Endothelial cell of umbilical vein (primary cell): ENCODE measurements at regions not wholly inside any gene's neighbourhood (a gene's known extent, or its start where the extent isn't known, plus 50 kb on each side); places are given as distances from the start of the nearest gene placed in this dataset.

Source experiments
- BruUV-seq: library from RNA; stranded (reverse); fragments of 400-500 nt; replicated peaks from 2 replicates; lab custom pipeline; 2021; lab: Mats Ljungman, UMichigan
- CTCF ChIA-PET: fragments of 300-600, 350-600 bp; sonication (Branson Sonifier 250); formaldehyde crosslinking; loops from one replicate; lab custom pipeline; 2021; ENCODE audit warnings: antibody characterized with exemption, inconsistent platforms; lab: Charles Lee
- POLR2A ChIA-PET: fragments of 300-600, 350-600 bp; sonication (Branson Sonifier 250); formaldehyde crosslinking; loops from one replicate; lab custom pipeline; 2021; ENCODE audit warnings: antibody characterized with exemption, inconsistent platforms; lab: Charles Lee
- DNase-seq: peaks from one replicate; pipeline ENCODE4 v3.0.0-alpha.2; 2011; ENCODE audit warnings: low read depth, low spot score
- FAIRE-seq: peaks from 2 replicates; lab custom pipeline; 2011; peaks lifted over from hg19 to GRCh38; lab: Jason Lieb, UNC
- H2AFZ ChIP-seq: 2 replicates; pipeline ENCODE4 v1.6.0; 2012; ENCODE audit warnings: low read depth, low read length, control low read depth, inconsistent platforms
- H3K27ac ChIP-seq: 2 replicates; pipeline ENCODE4 v1.5.1; 2011; ENCODE audit warnings: low read depth, mild to moderate bottlenecking, control low read depth, low read length, moderate library complexity; ENCODE audit not compliant: insufficient read depth
- H3K27me3 ChIP-seq, 2 experiments: 2 replicates each; pipeline versions ENCODE4 v1.6.0 to v1.6.1; 2011; ENCODE audit warnings: low read length in 2 of 2, mixed read lengths in 1 of 2; ENCODE audit not compliant: control insufficient read depth in 2 of 2, insufficient read depth in 2 of 2
- H3K36me3 ChIP-seq, 2 experiments: 2 replicates in 1 of 2; 3 replicates in 1 of 2; pipeline ENCODE4 v1.5.1; 2011; ENCODE audit warnings: low read length in 2 of 2, mild to moderate bottlenecking in 1 of 2, moderate library complexity in 1 of 2; ENCODE audit not compliant: control insufficient read depth in 2 of 2, insufficient read depth in 2 of 2; ENCODE audit errors: extremely low read depth in 1 of 2
- H3K4me1 ChIP-seq: 3 replicates; pipeline ENCODE4 v1.5.1; 2011; ENCODE audit warnings: mild to moderate bottlenecking, low read length; ENCODE audit not compliant: control insufficient read depth, insufficient read depth; ENCODE audit errors: extremely low read depth
- H3K4me2 ChIP-seq: 2 replicates; pipeline ENCODE4 v1.6.1; 2011; ENCODE audit warnings: low read length, control low read depth, mixed read lengths; ENCODE audit not compliant: insufficient read depth
- H3K4me3 ChIP-seq, 3 experiments: fragments of 200-600 bp in 1 of 3; sonication (generic), shearing (Covaris generic) in 1 of 3; replicated peaks in 1 of 3; 2 replicates each; pipeline ENCODE4 v1.5.1; 2011 to 2016; ENCODE audit warnings: control low read depth in 3 of 3, low read length in 3 of 3, mild to moderate bottlenecking in 2 of 3, inconsistent platforms in 1 of 3, low read depth in 1 of 3, moderate library complexity in 1 of 3; ENCODE audit not compliant: insufficient read depth in 1 of 3
- H3K79me2 ChIP-seq: 2 replicates; pipeline ENCODE4 v1.6.0; 2012; ENCODE audit warnings: low read length, inconsistent platforms; ENCODE audit not compliant: control insufficient read depth, insufficient read depth
- H3K9ac ChIP-seq: replicated peaks from 2 replicates; pipeline ENCODE3; 2011; ENCODE audit warnings: low read length, control low read depth; ENCODE audit not compliant: insufficient read depth; ENCODE audit errors: extremely low read depth
- H3K9me1 ChIP-seq: replicated peaks from 3 replicates; pipeline ENCODE4 v1.6.0; 2011; ENCODE audit warnings: mild to moderate bottlenecking, low read length; ENCODE audit not compliant: control insufficient read depth, insufficient read depth; ENCODE audit errors: extremely low read depth
- H3K9me3 ChIP-seq: replicated peaks from 2 replicates; pipeline ENCODE4 v1.5.1; 2012; ENCODE audit warnings: low read length, inconsistent platforms; ENCODE audit not compliant: control insufficient read depth, insufficient read depth
- H4K20me1 ChIP-seq: replicated peaks from 2 replicates; pipeline ENCODE3; 2011; ENCODE audit warnings: mild to moderate bottlenecking, low read length; ENCODE audit not compliant: control insufficient read depth, insufficient read depth; ENCODE audit errors: extremely low read depth
- CTCF ChIP-seq, 2 donors: IDR thresholded peaks; 1 replicate in 1 of 2; 2 replicates in 1 of 2; pipeline ENCODE4 v1.5.1; 2011; ENCODE audit warnings: low read length in 2 of 2, mild to moderate bottlenecking in 2 of 2, moderate library complexity in 2 of 2, control low read depth in 1 of 2, inconsistent platforms in 1 of 2, low read depth in 1 of 2; ENCODE audit not compliant: insufficient read depth in 1 of 2; ENCODE audit errors: extremely low read depth in 1 of 2
- EZH2 ChIP-seq: IDR thresholded peaks from 2 replicates; pipeline ENCODE4 v1.6.1; 2012; ENCODE audit warnings: borderline replicate concordance, low read depth, mild to moderate bottlenecking, moderate library complexity, low read length, inconsistent platforms; ENCODE audit not compliant: severe bottlenecking
- FOS ChIP-seq: IDR thresholded peaks from 2 replicates; pipeline ENCODE4 v1.6.1; 2011; ENCODE audit warnings: mild to moderate bottlenecking, low read length, moderate library complexity, borderline replicate concordance; ENCODE audit not compliant: insufficient read depth
- GATA2 ChIP-seq: IDR thresholded peaks from 2 replicates; pipeline ENCODE4 v1.7.0; 2011; ENCODE audit warnings: low read depth, mild to moderate bottlenecking, moderate library complexity, mixed read lengths, low read length; ENCODE audit not compliant: insufficient read length, insufficient read depth
- JUN ChIP-seq: IDR thresholded peaks from 2 replicates; pipeline ENCODE4 v1.6.1; 2011; ENCODE audit warnings: borderline replicate concordance, low read depth; ENCODE audit not compliant: insufficient read length, insufficient read depth
- MYC ChIP-seq: IDR thresholded peaks from one replicate; pipeline ENCODE4 v1.6.1; 2011; ENCODE audit warnings: mild to moderate bottlenecking, low read depth, low read length
- POLR2A ChIP-seq: IDR thresholded peaks from 2 replicates; pipeline ENCODE4 v1.6.1; 2012; ENCODE audit warnings: low read depth, mild to moderate bottlenecking, control low read depth, low read length
- POLR2AphosphoS5 ChIP-seq: IDR thresholded peaks from 2 replicates; pipeline ENCODE4 v1.6.1; 2012; ENCODE audit warnings: low read depth, mild to moderate bottlenecking, control low read depth, low read length, moderate library complexity; ENCODE audit not compliant: insufficient read depth
- dilution Hi-C: fragments of 300-500 bp; cut with MboI; formaldehyde crosslinking; loops from one replicate; pipeline ENCODE4 v1.15.0; 2019; ENCODE audit warnings: low sequenced_read_pairs; ENCODE audit not compliant: extremely low pct_ligation_motif_present
- intact Hi-C: fragments of 100-400 bp; cut with micrococcal nuclease; formaldehyde crosslinking; loops from one replicate; pipeline ENCODE4 v1.10.0; 2022
- TF ChIP-seq, protein P1 (sequence below): IDR thresholded peaks from 2 replicates; pipeline ENCODE4 v1.6.1; 2011; ENCODE audit not compliant: insufficient read depth, insufficient read length

- Histone ChIP-seq H3K9ac (no peak overlapping the region), H4K20me1 (no peaks in the 10 kb centered on the region), H2AFZ (no peak overlapping the region), H3K9me3 (no peaks in the 10 kb centered on the region), H3K4me1 (no peaks in the 10 kb centered on the region), H3K27me3 (peaks cover 8 to 10% of the 10 kb centered on the region in 2 experiments), H3K4me3 (no peak overlapping the region), H3K79me2 (no peaks in the 10 kb centered on the region), H3K9me1 (no peaks in the 10 kb centered on the region), H3K27ac (no peak overlapping the region), H3K36me3 (no peaks in the 10 kb centered on the region), H3K4me2 (no peak overlapping the region)
- DNase-seq: no peak
- intact Hi-C loops: no loop called here
- FAIRE-seq: no peak
- no TSS peak for BruUV-seq
- dilution Hi-C loops: no loop called here
- ChIA-PET POLR2A (no interaction called here), CTCF (no interaction called here)
- TF ChIP-seq JUN (no peak), GATA2 (no peak), CTCF (IDR thresholded peaks at IDR 0.05; ENCODE audit: extremely low read depth in 1 of 2, insufficient read depth in 1 of 2, low read depth in 1 of 2, low read length in 2 of 2) (no peak), EZH2 (no peak), MYC (no peak), POLR2AphosphoS5 (no peak), FOS (no peak), POLR2A (no peak)
- TF ChIP-seq, protein P1, sequence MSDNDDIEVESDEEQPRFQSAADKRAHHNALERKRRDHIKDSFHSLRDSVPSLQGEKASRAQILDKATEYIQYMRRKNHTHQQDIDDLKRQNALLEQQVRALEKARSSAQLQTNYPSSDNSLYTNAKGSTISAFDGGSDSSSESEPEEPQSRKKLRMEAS: no peak
These were observed 364.5 kb downstream of the MID1IP1 start for GRCh38 chrX:39165773-39166172.
